ENCODE measurements at regions not wholly inside any gene's neighbourhood (a gene's known extent, or its start where the extent isn't known, plus 50 kb on each side); places are given as distances from the start of the nearest gene placed in this dataset.
"Not testable (repeated sequence)": the region's sequence is repeated elsewhere in the genome, so short reads cannot be mapped to it uniquely, and the experiment has no call there.

DNA sequence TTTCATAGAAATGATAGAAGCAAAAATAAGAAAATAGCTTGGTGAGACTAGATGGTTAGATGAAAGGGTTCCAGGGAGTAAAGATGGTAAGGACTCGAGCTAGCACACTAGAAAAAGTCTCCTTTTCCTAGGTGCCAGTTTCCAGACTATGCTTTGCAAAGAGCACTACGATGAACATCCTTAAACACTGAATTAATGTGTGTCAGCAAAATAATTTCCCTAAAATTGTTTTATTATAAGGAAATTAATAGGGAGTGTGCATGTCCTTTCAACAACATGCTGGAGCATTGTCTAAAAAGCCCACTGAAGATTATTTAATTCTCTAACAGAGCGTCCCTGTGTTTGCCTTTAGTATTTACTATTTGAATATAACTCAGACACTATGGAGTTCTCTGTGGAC is 107.4 kb upstream of the NDUFV2 start:
- DNase-seq = no peak

DNA sequence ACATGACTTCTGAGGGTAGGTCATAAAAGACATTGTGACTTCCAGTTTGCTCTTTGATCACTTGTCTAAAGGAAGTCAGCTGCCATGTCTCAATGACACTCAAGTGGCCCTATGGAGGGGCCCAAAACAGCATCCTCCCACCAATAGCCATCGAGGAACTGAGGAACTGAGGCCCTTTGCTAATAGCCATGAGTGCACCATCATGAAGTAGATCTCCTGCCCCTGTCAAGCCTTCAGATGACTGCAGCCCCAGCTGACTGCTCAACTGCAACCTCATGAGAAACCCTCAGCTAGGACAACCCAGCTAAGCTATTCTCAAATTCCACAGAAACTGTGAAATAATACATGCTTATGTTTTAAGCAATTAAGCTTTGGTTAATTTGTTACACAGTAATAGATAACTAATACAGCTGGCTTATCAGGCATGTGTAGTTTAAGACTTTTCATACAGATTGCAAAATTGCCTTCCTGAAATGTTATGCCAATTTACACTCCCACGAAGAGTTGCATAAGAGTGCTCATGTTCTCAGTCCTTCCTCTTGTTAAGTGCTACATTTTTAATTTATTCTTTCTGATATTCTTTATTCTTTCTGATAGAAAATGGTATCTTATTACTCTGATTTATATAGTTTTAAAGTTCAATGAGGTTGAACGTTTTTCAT is 105.6 kb upstream of the NDUFV2 start:
- no peak for DNase-seq

DNA sequence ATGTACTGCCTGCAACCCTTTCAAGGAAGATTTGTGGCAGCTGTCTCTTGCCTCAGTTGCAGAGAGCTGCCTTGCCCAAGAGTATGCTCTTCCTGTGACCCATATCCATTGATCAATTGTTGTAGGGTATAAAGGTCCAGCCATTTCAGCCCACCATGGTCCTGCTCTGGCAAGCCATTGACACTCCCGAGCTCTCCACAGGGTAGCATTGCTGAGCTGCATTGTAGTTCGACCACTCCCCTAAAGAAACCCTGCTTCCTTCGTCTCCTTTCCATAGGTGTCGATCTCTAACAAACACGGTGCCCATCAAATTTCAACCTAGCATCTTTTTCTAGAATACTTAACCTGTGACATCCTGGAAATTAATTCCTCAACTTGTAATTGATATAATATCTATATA is 104.9 kb upstream of the NDUFV2 start:
- DNase-seq = no peak

DNA sequence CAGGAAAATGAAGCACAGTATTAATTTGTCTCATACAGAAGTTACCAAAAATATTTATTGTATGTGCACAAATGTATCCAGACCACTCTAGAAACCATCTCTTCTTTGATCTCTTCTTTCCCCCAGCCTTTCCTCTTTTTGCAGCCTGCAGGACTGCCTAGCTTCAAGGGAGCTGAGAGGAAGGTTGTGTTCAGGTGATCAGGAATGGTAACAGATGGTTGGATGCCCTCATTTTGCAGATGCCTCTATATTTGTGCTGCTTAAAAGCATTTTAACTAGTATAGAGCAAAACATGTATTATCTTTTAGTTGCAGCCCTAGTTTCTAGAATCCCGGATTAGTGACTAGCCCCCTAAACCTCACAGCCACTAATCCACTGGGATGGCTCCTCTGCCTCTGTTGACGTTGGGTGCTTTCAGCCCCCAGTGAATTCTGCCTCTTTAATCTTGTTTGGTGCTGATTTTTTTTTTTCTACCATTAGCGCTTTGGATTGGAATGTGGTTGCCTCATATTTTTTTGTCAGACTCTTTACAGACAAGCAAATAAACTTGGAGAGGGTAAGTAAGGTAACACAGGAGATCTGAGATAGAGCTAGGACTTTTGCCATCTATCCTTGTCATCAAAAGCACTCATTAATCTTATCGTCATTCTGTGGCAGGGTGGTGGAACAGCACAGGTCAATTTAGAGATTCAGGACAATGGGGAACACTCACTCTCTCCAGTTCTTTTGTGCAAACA is 103.8 kb upstream of the NDUFV2 start:
- no peak for DNase-seq

DNA sequence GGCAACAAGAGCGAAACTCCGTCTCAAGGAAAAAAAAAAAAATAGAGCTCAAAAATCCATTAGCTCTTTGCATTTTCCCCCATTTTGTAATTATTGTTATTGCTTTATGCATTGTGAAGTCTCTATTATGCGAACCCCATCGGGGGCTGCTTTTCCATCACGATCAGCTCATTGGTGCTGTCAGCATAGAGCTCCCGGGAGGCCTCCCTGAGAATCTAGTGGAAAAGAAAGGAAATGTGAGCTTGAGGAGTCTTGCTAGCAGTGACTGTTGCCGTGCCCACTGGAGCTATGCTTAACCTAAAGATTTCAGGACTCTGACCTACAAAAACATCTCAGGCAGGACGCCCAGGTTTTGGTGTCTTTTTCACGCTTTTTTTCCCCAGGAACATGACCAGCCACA is 102.6 kb upstream of the NDUFV2 start:
- no peak for DNase-seq

DNA sequence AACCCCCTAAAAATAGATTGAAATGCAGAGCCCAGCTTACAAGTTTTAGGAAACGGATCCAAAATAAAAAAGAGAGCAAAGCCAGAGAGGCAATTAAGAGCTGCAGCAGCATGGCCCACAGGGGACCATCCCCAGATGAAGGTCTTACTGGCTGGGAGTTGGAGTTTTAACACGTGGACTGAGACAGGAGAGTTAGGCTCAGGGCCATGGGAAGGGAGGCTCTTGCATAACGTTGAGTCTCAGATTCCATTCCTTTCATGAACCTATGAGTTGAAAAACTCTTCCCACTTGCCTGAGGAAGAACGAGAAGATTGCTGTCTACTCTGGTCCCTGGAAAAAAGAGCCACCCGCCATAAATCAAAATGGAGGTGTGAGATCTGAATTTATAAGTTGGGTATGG is 101.8 kb upstream of the NDUFV2 start:
- no peak for DNase-seq

DNA sequence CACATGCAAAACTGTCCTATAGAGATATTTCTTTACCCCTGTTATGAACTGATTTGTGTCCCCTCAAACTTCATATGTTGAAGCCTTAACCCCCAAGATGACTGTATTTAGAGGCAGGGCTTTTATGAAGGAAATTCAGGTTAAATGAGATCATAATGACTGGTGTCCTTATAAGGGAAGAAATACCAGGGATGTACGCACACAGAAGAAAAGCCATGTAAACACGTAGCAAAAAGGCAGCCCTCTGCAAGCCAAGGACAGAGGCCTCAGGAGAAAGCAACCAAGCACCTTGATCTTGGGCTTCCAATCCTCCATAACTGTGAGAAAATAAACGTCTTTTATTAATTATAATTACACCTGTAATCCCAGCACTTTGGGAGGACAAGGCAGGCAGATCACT is 101.3 kb upstream of the NDUFV2 start:
- no peak for DNase-seq

DNA sequence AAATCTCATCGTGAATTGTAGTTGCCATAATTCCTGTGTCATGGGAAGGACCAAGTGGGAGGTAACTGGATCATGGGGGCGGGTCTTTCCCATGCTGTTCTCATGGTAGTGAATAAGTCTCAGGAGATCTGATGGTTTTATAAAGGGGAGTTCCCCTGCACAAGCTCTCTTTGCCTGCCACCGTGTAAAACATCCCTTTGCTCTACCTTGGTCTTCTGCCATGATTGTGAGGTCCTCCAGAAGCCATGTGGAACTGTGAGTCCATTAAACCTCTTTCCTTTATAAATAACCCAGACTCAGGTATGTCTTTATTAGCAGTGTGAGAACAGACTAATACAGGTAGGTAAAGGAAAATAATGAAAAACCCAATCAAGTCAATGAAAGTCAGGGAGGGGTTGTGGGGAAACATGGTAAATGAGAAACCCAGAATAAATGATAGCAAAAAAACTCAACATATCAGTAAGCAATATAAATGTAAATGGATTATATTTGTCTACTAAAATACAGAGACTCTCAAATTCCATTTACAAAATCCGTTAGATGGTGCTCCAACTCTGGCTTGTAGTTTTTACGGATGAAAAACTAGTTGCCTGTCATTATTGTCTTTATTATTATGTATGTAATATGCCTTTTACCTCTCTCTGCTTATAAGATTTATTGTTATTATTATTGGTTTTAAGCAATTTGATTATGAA is 98.9 kb upstream of the NDUFV2 start:
- no peak for DNase-seq

DNA sequence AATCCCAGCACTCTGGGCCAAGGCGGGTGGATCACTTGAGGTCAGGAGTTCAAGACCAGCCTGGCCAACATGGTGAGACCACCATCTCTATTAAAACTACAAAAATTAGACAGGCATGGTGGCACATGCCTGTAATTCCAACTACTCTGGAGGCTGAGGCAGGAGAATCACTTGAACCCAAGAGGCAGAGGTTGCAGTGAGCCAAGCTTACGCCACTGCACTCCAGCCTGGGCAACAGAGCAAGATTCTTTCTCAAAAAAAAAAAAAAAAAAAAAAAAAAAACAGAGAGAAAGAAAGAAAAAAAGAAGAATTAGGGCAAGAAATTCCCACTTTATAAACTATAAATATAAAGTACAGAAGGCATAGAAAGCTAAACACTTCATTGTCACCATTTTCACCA is 98.2 kb upstream of the NDUFV2 start:
- DNase-seq = not testable (repeated sequence)

DNA sequence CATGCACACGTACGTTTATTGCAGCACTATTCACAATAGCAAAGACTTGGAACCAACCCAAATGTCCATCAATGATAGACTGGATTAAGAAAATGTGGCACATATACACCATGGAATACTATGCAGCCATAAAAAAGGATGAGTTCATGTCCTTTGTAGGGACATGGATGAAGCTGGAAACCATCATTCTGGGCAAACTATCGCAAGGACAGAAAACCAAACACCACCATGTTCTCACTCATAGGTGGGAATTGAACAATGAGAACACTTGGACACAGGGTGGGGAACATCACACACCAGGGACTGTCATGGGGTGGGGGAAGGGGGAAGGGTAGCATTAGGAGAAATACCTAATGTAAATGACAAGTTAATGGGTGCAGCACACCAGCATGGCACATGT is 94.8 kb upstream of the NDUFV2 start:
- not testable (repeated sequence) for DNase-seq

DNA sequence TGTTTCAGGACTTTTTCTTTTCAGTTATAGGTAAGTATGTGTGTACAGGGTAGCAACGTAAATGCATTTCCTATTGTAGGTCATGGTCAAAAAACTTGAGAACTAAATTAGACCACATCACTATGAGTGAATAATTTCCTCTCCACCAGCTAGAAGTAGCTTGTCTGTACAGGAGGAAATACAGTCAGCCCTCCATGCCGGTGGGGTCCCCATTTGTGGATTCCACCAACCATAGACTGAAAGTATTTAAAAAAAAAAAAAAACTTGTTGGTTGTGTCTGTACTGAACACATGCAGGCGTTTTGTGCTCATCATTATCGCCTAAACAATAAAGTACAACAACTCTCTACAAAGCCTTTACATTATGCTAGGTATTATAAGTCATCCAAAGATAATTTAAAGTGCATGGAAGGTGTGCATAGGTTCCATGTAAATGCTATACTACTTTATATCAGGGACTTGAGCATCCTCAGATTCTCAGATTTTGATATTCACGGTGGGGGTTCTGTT is 94.2 kb upstream of the NDUFV2 start:
- no peak for DNase-seq

DNA sequence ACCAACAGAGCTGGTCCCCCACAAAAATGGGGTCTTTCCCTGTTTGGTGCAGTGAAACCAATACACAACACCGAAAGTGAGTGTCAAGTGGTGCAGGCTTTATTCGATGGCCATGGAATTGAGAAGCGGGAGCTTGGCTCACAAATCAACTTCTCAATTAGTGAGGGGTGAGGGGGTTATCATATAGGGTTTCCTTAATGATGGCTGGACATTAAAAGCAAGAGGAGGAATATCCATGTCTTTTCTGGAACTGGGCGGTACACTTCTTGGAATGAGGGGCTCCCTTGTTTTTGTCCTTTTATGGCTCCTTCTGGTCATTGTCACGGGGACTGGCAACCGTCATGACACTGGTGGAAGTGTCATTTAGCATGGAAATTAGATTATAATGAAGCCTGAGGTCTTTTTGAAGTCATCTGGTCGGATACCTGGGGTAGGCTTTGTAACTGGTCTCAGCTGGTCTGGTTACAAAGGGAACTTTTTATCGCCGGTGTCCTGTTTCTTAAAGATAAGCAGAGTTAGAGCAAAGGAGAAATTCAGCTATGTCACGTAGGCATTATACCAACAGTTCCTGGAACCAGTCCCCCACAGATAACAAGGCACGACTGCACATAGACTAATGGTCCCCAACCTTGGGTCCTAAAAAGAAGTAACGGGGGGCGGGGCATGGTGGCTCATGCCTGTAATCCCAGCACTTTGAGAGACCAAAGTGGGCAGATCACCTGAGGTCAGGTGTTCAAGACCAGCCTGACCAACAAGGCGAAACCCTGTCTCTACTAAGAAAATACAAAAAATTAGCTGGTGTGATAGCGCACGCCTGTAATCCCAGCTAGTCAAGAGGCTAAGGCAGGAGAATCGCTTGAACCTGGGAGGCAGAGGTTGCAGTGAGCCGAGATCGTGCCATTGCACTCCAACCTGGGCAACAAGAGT is 93.5 kb upstream of the NDUFV2 start:
- no peak for DNase-seq

DNA sequence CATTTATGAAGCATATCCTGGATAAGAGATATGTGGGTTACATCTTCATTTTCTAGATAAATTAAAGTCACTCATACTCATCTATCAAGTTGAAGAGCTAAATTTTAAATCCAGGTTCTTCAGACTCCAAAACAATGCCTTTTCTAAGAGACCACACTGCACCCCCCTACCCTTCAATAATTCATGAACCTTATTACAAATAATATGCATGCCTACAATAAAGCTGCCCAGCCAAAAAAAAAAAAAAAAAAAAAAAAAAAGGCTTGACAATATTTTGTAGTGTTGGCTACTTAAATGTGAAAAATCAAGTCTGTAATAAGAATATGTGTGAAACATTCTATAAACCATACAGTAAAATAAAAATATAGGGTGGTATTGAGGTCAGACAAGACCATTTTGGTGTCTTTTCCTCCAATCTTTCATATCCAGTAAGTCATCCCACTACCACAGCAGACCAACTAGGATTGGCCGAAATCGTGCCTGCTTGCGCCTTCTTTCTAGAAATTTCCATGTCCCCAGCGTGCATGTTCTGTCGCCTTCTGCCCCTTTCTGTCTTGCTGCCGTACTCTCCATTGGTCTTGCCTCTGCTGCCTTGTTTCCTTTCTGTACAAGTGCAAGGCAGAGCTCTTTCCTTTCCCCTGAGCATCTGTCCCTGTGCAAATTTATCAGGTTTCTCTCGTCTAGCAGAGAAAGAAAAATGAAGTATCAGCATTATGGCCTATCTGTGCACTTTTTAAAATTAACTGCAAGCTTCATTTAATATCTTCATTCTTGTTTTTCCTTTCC is 92.6 kb upstream of the NDUFV2 start:
- DNase-seq = no peak

DNA sequence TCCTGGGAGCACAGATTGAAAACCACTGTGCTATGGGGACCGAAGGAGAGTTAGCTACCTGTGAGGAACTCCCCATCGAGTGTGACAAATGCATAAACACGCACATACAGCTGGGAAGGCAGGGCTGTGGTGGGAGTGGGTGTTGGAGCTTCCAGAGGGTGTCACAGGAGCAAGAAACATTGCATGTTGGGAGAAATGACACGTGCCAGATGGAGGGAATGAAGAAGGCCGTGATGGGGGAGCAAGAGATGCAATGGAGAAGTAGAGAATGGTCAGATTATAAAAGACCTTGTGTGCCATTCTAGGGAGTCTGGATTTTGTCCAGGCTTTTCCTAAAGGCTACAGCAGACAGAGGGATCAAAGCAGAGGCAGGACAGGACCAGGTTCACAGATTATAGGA is 91.1 kb upstream of the NDUFV2 start:
- no peak for DNase-seq

DNA sequence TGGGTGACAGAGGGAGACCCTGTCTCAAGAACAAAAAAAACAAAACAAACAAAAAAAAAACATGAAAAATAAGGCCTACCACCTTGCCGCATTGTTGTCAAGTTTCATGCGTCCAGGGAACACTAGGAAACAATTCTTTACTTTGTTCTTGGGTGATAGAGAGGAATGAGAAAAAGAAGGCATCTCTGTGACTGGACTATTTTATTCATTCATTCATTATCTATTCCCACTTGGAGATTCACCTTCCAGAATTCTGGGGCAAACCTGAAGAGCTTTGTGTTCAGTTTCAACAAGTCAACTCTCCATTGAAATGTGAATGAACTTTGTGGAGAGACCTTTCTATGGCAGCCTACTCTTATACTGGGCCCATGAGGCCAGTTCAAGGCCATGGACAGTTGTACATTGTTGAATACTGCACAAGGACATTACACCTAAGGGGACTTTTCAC is 88.5 kb upstream of the NDUFV2 start:
- DNase-seq = no peak

DNA sequence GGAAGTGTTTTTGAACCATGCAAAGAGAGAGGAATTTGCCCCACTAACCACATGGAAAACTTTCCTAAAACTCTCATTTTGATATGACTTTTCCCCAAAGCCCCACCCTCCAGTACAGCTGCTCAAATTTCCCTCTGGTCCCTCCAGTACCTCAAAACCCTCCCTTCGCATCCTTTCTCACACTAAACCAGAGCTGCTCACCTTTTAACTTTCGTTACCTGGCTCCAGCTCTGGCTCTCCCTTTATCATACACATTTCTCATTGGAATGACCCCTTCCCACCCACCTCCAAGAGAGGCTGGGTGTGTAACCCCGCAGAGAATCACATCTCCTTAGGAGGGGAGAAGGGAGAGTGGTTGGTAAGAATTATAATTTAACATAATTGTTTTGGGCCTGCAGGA is 86.8 kb upstream of the NDUFV2 start:
- no peak for DNase-seq

DNA sequence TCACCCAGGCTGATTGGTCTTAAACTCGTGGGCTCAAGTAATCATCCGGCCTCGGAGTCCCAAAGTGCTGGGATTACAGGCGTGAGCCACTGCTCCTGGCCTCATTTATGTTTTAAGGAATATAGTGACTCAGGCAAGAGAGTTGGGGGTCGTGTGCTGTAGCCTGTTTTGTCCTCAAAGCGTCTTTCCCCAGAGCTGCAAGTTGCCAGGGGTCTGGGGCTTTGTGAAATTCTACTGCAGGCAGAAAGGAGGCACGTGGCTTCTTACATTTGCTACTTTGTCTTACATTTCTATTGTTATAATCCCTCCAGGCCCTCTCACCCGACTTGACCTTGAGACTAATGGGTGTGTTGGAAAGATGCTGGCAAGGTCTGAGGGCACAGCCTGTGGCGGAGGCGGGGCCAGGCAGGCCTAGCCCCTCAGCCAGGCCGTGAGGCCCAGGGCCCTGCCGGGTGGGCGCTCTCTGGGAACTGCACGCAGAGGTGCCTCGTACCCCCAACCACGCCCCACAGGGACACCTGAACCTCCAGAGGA is 85.8 kb upstream of the NDUFV2 start:
- DNase-seq = no peak

DNA sequence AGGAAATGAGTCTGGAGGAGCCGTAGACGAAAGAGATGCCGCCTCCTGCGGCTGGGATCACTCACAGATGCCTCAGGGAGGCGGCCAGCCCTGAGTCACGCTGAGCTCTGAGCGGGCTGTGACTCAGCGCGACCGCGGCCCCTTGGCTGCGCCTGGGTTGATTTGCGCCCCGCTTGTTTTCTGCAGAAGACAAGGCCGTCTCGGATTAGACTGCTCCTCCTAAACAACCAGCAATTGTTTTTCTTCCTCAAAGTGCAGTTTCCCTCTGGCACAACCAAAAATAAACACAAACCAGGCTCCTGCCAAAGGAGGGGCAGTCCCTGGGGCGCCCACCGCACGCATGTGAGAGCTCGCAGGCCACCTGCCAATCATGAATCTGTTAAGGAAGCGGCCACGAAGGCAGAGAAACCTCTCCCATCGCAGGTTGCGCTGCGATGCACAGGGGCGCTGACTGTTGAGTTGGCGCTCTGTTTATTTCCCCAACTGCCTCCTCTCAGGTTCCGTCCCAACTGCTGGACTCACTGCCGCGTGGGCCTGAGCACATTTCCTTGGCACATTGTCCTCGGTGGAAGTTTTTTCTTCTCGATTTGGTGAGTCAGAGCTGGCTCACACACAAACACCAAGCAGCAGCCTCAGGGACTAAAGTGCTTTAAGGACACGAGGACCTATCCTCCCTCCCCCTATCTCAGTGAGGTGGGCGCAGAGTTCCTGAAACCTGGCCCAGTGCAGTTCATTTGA is 85.2 kb upstream of the NDUFV2 start:
- DNase-seq = no peak

DNA sequence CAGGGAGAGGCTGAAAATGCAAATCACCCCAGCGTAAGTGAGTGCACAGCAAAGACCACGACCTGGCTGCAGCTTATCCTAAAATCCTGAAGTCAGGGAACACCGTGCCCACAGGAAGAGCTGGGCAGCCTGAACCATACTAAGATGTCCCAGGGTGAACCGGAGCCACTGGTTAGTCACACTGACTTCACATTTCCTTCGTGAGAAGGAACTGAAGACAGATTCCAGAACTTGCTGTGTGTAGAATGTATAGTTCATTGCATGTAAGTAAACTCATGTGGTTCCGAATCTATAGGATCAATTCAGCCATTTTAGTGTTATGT is 84.6 kb upstream of the NDUFV2 start:
- no peak for DNase-seq

DNA sequence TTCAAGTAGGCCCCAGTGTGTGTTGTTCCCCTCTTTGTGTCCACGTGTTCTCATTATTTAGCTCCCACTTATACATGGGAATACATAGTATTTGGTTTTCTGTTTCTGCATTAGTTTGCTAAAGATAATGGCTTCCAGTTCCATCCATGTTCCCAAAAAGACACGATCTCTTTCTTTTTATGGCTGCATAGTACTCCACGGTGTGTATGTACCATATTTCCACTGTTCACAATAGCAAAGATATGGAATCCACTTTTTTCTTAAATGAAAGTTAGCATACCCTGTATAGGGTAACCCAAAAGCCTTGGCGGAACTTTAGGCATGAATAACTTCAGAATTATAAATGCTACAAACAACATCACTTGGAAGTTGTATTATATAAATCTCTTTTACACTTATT is 83.4 kb upstream of the NDUFV2 start:
- no peak for DNase-seq

DNA sequence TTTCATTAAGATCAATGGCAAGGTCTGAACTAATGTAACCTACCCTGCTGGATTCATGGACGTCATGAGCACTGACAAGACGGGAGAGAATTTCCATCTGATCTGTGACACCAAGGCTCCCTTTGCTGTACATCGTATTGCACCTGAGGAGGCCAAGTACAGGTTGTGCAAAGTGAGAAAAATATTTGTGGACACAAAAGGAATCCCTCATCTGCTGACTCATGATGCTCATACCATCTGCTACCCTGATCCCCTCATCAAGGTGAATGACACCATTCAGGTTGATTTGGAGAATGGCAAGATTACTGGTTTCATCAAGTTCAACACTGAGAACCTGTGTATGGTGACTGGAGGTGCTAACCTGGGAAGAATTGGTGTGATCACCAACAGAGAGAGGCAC is 82.3 kb upstream of the NDUFV2 start:
- DNase-seq = no peak
